ENCODE measurements at regions not wholly inside any gene's neighbourhood (a gene's known extent, or its start where the extent isn't known, plus 50 kb on each side); places are given as distances from the start of the nearest gene placed in this dataset.

GRCh38 chr21:26753822-26754221 lies 91.4 kb downstream of the ADAMTS1 start:
- no peaks in the 10 kb centered on the region for H3K9me3 ChIP-seq (ENCODE audit: insufficient read depth in 2 of 2, low read depth in 1 of 2, low read length in 1 of 2)
- no peak overlapping the region for H3K14ac ChIP-seq (ENCODE audit: insufficient read length)
- no peaks in the 10 kb centered on the region for H3K36me3 ChIP-seq (ENCODE audit: control insufficient read depth in 2 of 4, insufficient read depth in 4 of 4, low read length in 3 of 4)
- no peak overlapping the region for H2BK20ac ChIP-seq (ENCODE audit: low read length)
- TF ChIP-seq RXRA (IDR thresholded peaks at IDR 0.05; ENCODE audit: insufficient read depth, low read depth, low read length) (no peak), ASH2L (IDR thresholded peaks at IDR 0.05; ENCODE audit: low read length) (no peak), SIX5 (IDR thresholded peaks at IDR 0.05; ENCODE audit: low read depth, low read length) (no peak), SAP30 (IDR thresholded peaks at IDR 0.05; ENCODE audit: insufficient read depth, insufficient replicate concordance, low read length) (no peak), CTCF (IDR thresholded peaks at IDR 0.05; ENCODE audit: control extremely low read depth in 1 of 3, insufficient read depth in 1 of 3, low read depth in 1 of 3, low read length in 3 of 3) (no peak), TCF12 (IDR thresholded peaks at IDR 0.05; ENCODE audit: low read depth, low read length) (no peak), TEAD4 (IDR thresholded peaks at IDR 0.05; ENCODE audit: low read depth, low read length) (no peak), TAF1 (IDR thresholded peaks at IDR 0.05; ENCODE audit: low read depth, low read length) (no peak), CBX5 (IDR thresholded peaks at IDR 0.05; ENCODE audit: low read depth, low read length) (no peak), HDAC2 (IDR thresholded peaks at IDR 0.05; ENCODE audit: borderline replicate concordance in 1 of 2, low read depth in 2 of 2, low read length in 2 of 2) (no peak)
- no peak overlapping the region for H4K8ac ChIP-seq (ENCODE audit: extremely low read depth, insufficient read depth, low read length)
- H3K23ac ChIP-seq (ENCODE audit: insufficient read length): no peak overlapping the region
- H3K18ac ChIP-seq (ENCODE audit: extremely low read depth, low read length): no peak overlapping the region
- H3K9ac ChIP-seq (replicated peaks in 1 of 4; ENCODE audit: extremely low read depth in 1 of 4, low read depth in 3 of 4, low read length in 3 of 4): no peak overlapping the region
- no peak overlapping the region for H2AK5ac ChIP-seq (ENCODE audit: low read depth, low read length)
- no peak overlapping the region for H3K56ac ChIP-seq (replicated peaks; ENCODE audit: insufficient read length, low read depth, low read length)
- H3K4me3 ChIP-seq (ENCODE audit: extremely low read depth in 1 of 4, insufficient read depth in 2 of 4, low read depth in 3 of 4, low read length in 4 of 4): no peak overlapping the region
- DNase-seq (ENCODE audit: low read depth in 1 of 2, low spot score in 2 of 2): no peak
- H3K23me2 ChIP-seq (ENCODE audit: low read depth, low read length): no peaks in the 10 kb centered on the region
- H3K4me2 ChIP-seq (ENCODE audit: insufficient read depth in 1 of 2, low read depth in 2 of 2, low read length in 2 of 2): no peak overlapping the region
- WGBS, 2 experiments (ENCODE audit: extremely low coverage in 1 of 2, insufficient coverage in 1 of 2, insufficient read length in 1 of 2, insufficient replicate concordance in 2 of 2, low coverage in 1 of 2, low lambda C conversion rate in 2 of 2, missing lambda C conversion rate in 1 of 2): 87% methylated on average over 4 of the region's 4 CpGs; no CpG with 5 or more reads in 1 of the 2 experiments
- H2BK15ac ChIP-seq (ENCODE audit: low read length): no peak overlapping the region
- no peaks in the 10 kb centered on the region for H3K79me2 ChIP-seq (ENCODE audit: control insufficient read depth in 1 of 2, insufficient read depth in 2 of 2, low read length in 2 of 2)
- no peak overlapping the region for H4K5ac ChIP-seq (ENCODE audit: insufficient read length, low read depth, low read length)
- peak; percentile 55 for FAIRE-seq
- H2AFZ ChIP-seq (ENCODE audit: low read length): peak overlapping the region; percentile 95
- H3K27ac ChIP-seq (ENCODE audit: low read depth, low read length): no peak overlapping the region
- no peak overlapping the region for H2BK12ac ChIP-seq (ENCODE audit: low read depth, low read length)
- no peaks in the 10 kb centered on the region for H4K20me1 ChIP-seq (replicated peaks in 1 of 2; ENCODE audit: control insufficient read depth in 1 of 2, insufficient read depth in 2 of 2, low read length in 2 of 2)
- no peak overlapping the region for H2BK120ac ChIP-seq (replicated peaks; ENCODE audit: low read depth, low read length)
- H3K79me1 ChIP-seq (ENCODE audit: low read depth, low read length): no peaks in the 10 kb centered on the region
- POLR2A ChIA-PET (ENCODE audit: partially characterized antibody): no interaction called here
- no peaks in the 10 kb centered on the region for H3K4me1 ChIP-seq (replicated peaks in 1 of 4; ENCODE audit: control insufficient read depth in 3 of 4, insufficient read depth in 4 of 4, low read length in 3 of 4)
- H3K4ac ChIP-seq (replicated peaks; ENCODE audit: insufficient read length, low read depth, low read length): no peak overlapping the region
- H4K91ac ChIP-seq (replicated peaks; ENCODE audit: insufficient read length, low read length): no peak overlapping the region
- H3K27me3 ChIP-seq (replicated peaks in 1 of 4; ENCODE audit: control insufficient read depth in 3 of 4, extremely low read depth in 1 of 4, insufficient read depth in 3 of 4, low read length in 3 of 4): no peaks in the 10 kb centered on the region
- no peak overlapping the region for H2BK5ac ChIP-seq (ENCODE audit: low read depth, low read length)
- CTCF ChIA-PET (ENCODE audit: partially characterized antibody): interaction anchor here (0.9 kb wide), 1 partner anchor 21 kb away, joined by 4 read pairs; no protein-coding TSS in a partner anchor

Measured in H1 (cell line).